HL-60 (cell line): ENCODE measurements at regions not wholly inside any gene's neighbourhood (a gene's known extent, or its start where the extent isn't known, plus 50 kb on each side); places are given as distances from the start of the nearest gene placed in this dataset.

Source experiments
- GABPA ChIP-seq: IDR thresholded peaks from 2 replicates; pipeline ENCODE4 v1.6.1; 2012; ENCODE audit warnings: low read depth
- POLR2AphosphoS5 ChIP-seq: IDR thresholded peaks from 2 replicates; pipeline ENCODE4 v1.6.1; 2012; ENCODE audit warnings: low read depth
- SPI1 ChIP-seq: IDR thresholded peaks from 2 replicates; pipeline ENCODE4 v1.6.1; 2012; ENCODE audit warnings: low read depth, mild to moderate bottlenecking, borderline replicate concordance
- TF ChIP-seq, protein P1 (sequence below): IDR thresholded peaks from one replicate; pipeline ENCODE4 v1.5.1; 2011; ENCODE audit warnings: low read length, control low read depth, inconsistent platforms; ENCODE audit not compliant: insufficient read depth

DNA sequence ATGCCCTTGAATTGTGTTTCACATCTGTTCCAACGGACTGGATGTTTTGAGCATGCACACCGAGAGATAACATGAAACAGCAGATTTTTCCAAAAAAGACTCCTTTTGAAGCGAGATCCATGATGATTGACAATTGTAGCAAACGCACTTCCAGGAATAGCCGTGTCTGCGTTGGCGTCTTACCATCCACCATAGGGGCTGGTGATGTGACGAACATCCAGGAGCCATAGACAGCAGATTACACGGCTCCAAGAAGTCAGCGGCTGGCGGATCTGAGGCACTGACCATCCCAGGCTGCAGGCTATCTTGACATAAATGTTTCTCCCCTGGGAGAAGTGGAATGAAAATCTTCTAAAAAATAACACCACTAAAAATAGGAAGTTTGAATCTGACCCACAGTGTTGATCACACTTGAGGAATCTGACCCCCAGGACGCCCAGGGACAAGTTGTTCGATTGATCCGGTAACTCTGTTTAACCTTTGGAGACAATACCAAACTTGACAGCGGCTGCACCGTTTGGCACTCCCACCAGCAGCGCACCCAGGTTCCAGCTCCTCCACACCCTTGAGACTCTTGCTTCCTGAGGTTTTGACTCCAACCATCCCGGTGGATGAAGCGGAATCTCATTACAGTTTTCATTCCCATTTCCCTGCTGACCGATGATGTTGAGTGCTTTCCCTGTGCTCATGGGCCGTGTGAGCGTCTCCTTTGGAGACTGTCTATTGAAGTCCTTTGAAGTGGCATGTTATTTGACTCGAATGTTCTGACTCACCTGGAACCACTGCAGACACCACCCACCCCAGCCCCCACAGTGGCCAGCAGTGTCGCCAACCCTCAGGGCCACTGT lies 140.0 kb upstream of the GPC1 start:
- TF ChIP-seq, protein P1, sequence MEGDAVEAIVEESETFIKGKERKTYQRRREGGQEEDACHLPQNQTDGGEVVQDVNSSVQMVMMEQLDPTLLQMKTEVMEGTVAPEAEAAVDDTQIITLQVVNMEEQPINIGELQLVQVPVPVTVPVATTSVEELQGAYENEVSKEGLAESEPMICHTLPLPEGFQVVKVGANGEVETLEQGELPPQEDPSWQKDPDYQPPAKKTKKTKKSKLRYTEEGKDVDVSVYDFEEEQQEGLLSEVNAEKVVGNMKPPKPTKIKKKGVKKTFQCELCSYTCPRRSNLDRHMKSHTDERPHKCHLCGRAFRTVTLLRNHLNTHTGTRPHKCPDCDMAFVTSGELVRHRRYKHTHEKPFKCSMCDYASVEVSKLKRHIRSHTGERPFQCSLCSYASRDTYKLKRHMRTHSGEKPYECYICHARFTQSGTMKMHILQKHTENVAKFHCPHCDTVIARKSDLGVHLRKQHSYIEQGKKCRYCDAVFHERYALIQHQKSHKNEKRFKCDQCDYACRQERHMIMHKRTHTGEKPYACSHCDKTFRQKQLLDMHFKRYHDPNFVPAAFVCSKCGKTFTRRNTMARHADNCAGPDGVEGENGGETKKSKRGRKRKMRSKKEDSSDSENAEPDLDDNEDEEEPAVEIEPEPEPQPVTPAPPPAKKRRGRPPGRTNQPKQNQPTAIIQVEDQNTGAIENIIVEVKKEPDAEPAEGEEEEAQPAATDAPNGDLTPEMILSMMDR: no peak
- TF ChIP-seq POLR2AphosphoS5 (no peak), GABPA (no peak), SPI1 (no peak)
